22Rv1 (cell line): ENCODE measurements at regions not wholly inside any gene's neighbourhood (a gene's known extent, or its start where the extent isn't known, plus 50 kb on each side); places are given as distances from the start of the nearest gene placed in this dataset.

Experiments
- H3K27ac ChIP-seq: fragments of 450-650 bp; 2 replicates; pipeline ENCODE4 v1.5.1; 2017
- CTCF ChIP-seq: fragments of 450-650 bp; IDR thresholded peaks from 2 replicates; pipeline ENCODE4 v1.5.1; 2017; ENCODE audit warnings: mild to moderate bottlenecking
- ZFX ChIP-seq: fragments of 450-650 bp; IDR thresholded peaks from 2 replicates; pipeline ENCODE4 v1.6.1; 2017; ENCODE audit warnings: antibody characterized with exemption, borderline replicate concordance

- TF ChIP-seq CTCF: no peak
- TF ChIP-seq ZFX: no peak
- H3K27ac ChIP-seq: no peak overlapping the region
These were observed 104.4 kb upstream of the ESR1 start for GRCh38 chr6:151702851-151703658.

GRCh38 chr6:151704383-151704782 is 103.1 kb upstream of the ESR1 start:
- H3K27ac ChIP-seq: no peak overlapping the region
- TF ChIP-seq CTCF: no peak
- TF ChIP-seq ZFX: no peak

- no peak for TF ChIP-seq ZFX
- no peak for TF ChIP-seq CTCF
- no peak overlapping the region for H3K27ac ChIP-seq
These were observed 101.3 kb upstream of the ESR1 start for GRCh38 chr6:151705993-151706733.

GRCh38 chr6:151709329-151709728 is 98.2 kb upstream of the ESR1 start:
- TF ChIP-seq CTCF: no peak
- no peak for TF ChIP-seq ZFX
- no peak overlapping the region for H3K27ac ChIP-seq

GRCh38 chr6:151716526-151716932 is 91.0 kb upstream of the ESR1 start:
- H3K27ac ChIP-seq: no peak overlapping the region
- no peak for TF ChIP-seq CTCF
- no peak for TF ChIP-seq ZFX

GRCh38 chr6:151719070-151719469 is 88.4 kb upstream of the ESR1 start:
- H3K27ac ChIP-seq: no peak overlapping the region
- TF ChIP-seq CTCF: no peak
- no peak for TF ChIP-seq ZFX

GRCh38 chr6:151721146-151721545 is 86.3 kb upstream of the ESR1 start:
- H3K27ac ChIP-seq: no peak overlapping the region
- no peak for TF ChIP-seq ZFX
- no peak for TF ChIP-seq CTCF
